ENCODE measurements at regions not wholly inside any gene's neighbourhood (a gene's known extent, or its start where the extent isn't known, plus 50 kb on each side); places are given as distances from the start of the nearest gene placed in this dataset.

- Histone ChIP-seq H3K36me3 (no peaks in the 10 kb centered on the region), H3K27me3 (replicated peaks; ENCODE audit: insufficient read depth) (no peaks in the 10 kb centered on the region), H3K4me3 (no peak overlapping the region), H3K9me3 (no peaks in the 10 kb centered on the region), H3K4me1 (ENCODE audit: control insufficient read depth in 1 of 2, low read depth in 2 of 2) (no peaks in the 10 kb centered on the region), H3K27ac (no peak overlapping the region)
- no peak for TF ChIP-seq CTCF (IDR thresholded peaks at IDR 0.05)
- DNase-seq (ENCODE audit: low spot score) = no peak
- ATAC-seq (ENCODE audit: insufficient number of reproducible peaks, low FRiP score, low read depth) = no peak
Measured at GRCh38 chr2:234725528-234726264, 226.1 kb upstream of the SH3BP4 start.

GRCh38 chr2:234724850-234725249 is 227.0 kb upstream of the SH3BP4 start:
- no peaks in the 10 kb centered on the region for H3K9me3 ChIP-seq
- no peaks in the 10 kb centered on the region for H3K27me3 ChIP-seq (replicated peaks; ENCODE audit: insufficient read depth)
- H3K4me3 ChIP-seq = no peak overlapping the region
- DNase-seq (ENCODE audit: low spot score) (no peak), ATAC-seq (ENCODE audit: insufficient number of reproducible peaks, low FRiP score, low read depth) (no peak)
- no peaks in the 10 kb centered on the region for H3K36me3 ChIP-seq
- no peak overlapping the region for H3K27ac ChIP-seq
- H3K4me1 ChIP-seq (ENCODE audit: control insufficient read depth in 1 of 2, low read depth in 2 of 2) = no peaks in the 10 kb centered on the region
- TF ChIP-seq CTCF (IDR thresholded peaks at IDR 0.05) = no peak

- Histone ChIP-seq H3K4me1 (ENCODE audit: control insufficient read depth in 1 of 2, low read depth in 2 of 2) (no peaks in the 10 kb centered on the region), H3K9me3 (no peaks in the 10 kb centered on the region), H3K4me3 (no peak overlapping the region), H3K27ac (no peak overlapping the region), H3K36me3 (no peaks in the 10 kb centered on the region), H3K27me3 (replicated peaks; ENCODE audit: insufficient read depth) (no peaks in the 10 kb centered on the region)
- ATAC-seq (ENCODE audit: insufficient number of reproducible peaks, low FRiP score, low read depth) (no peak), DNase-seq (ENCODE audit: low spot score) (no peak)
- TF ChIP-seq CTCF (IDR thresholded peaks at IDR 0.05) = no peak
Measured at GRCh38 chr2:234723400-234723799, 226.5 kb upstream of the ARL4C start.

GRCh38 chr2:234722176-234722575 is 225.3 kb upstream of the ARL4C start:
- no peaks in the 10 kb centered on the region for H3K27me3 ChIP-seq (replicated peaks; ENCODE audit: insufficient read depth)
- H3K36me3 ChIP-seq = no peaks in the 10 kb centered on the region
- no peak for TF ChIP-seq CTCF (IDR thresholded peaks at IDR 0.05)
- H3K9me3 ChIP-seq = no peaks in the 10 kb centered on the region
- H3K27ac ChIP-seq = no peak overlapping the region
- no peak for DNase-seq (ENCODE audit: low spot score)
- H3K4me3 ChIP-seq = no peak overlapping the region
- H3K4me1 ChIP-seq (ENCODE audit: control insufficient read depth in 1 of 2, low read depth in 2 of 2) = no peaks in the 10 kb centered on the region
- ATAC-seq (ENCODE audit: insufficient number of reproducible peaks, low FRiP score, low read depth) = no peak

- TF ChIP-seq CTCF (IDR thresholded peaks at IDR 0.05) = no peak
- H3K4me1 ChIP-seq (ENCODE audit: control insufficient read depth in 1 of 2, low read depth in 2 of 2) = no peaks in the 10 kb centered on the region
- ATAC-seq (ENCODE audit: insufficient number of reproducible peaks, low FRiP score, low read depth) (no peak), DNase-seq (ENCODE audit: low spot score) (no peak)
- no peaks in the 10 kb centered on the region for H3K27me3 ChIP-seq (replicated peaks; ENCODE audit: insufficient read depth)
- no peak overlapping the region for H3K4me3 ChIP-seq
- no peak overlapping the region for H3K27ac ChIP-seq
- H3K9me3 ChIP-seq = no peaks in the 10 kb centered on the region
- no peaks in the 10 kb centered on the region for H3K36me3 ChIP-seq
Measured at GRCh38 chr2:234719116-234719716, 222.3 kb upstream of the ARL4C start.
